NCI-H1694 treated with DMSO at 0.1 percent for 48 hours (cell line): ENCODE measurements at regions not wholly inside any gene's neighbourhood (a gene's known extent, or its start where the extent isn't known, plus 50 kb on each side); places are given as distances from the start of the nearest gene placed in this dataset.
"Not testable (repeated sequence)": the region's sequence is repeated elsewhere in the genome, so short reads cannot be mapped to it uniquely, and the experiment has no call there.

Source experiments
- DNase-seq: peaks from one replicate; lab custom pipeline; 2025; lab: John Stamatoyannopoulos, UW

- no peak for DNase-seq
Observed at GRCh38 chr2:142484111-142484510, 353.3 kb upstream of the LRP1B start.

- DNase-seq, result no peak
Observed at GRCh38 chr2:142483653-142484052, 352.8 kb upstream of the LRP1B start.

GRCh38 chr2:142478206-142478605 lies 347.4 kb upstream of the LRP1B start:
- DNase-seq, result peak; percentile 16

- peak; percentile 48 for DNase-seq
Observed at GRCh38 chr2:142472382-142472781, 341.6 kb upstream of the LRP1B start.

DNA sequence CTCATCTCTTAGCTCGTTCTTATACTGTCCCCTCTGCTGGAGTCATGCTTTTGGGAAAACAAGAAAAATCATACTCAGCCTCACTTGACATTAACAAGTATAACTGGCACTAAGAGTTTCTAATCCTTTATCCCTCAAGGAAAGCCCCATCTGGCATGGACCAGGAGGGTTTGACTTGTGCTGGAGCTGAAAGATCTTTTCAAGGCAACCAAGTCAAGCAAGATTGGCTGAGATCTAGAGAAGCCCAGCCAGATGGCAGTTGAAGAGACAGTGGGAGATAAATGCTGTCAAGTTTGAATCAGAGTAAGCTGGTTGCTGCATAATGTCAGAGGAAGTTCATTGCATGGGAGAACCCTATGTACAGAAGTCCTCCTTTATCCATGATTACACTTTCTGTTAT lies 336.5 kb upstream of the LRP1B start:
- no peak for DNase-seq

GRCh38 chr2:142463047-142463446 lies 332.2 kb upstream of the LRP1B start:
- DNase-seq, result no peak

- no peak for DNase-seq
Observed at GRCh38 chr2:142462306-142462705, 331.5 kb upstream of the LRP1B start.

DNA sequence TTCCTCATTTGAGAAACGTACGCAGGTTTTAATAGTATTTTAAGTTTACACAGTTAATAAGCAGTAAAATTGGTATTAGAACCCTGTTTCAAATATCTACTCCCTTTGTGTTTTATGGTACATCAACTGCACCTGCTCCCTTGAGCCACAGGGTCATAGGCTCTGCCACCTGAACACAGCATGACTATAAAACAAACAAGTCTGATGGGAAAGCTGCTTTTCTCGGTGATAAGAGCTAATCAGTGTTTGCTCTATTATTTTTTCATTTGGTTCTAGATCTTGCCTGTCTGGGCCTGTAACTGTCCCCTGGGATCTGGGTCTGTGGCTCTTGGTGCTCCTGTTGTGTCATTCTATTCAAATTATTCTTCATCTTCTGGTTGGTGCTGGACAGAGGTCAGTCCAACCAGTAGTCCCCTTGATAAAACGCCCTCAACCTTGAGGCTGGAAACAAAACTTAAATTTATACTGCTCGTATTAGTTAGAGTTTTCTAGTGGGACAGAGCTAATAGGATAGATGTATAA lies 314.8 kb upstream of the LRP1B start:
- no peak for DNase-seq

- DNase-seq, result no peak
Observed at GRCh38 chr2:142445023-142445422, 314.2 kb upstream of the LRP1B start.

DNA sequence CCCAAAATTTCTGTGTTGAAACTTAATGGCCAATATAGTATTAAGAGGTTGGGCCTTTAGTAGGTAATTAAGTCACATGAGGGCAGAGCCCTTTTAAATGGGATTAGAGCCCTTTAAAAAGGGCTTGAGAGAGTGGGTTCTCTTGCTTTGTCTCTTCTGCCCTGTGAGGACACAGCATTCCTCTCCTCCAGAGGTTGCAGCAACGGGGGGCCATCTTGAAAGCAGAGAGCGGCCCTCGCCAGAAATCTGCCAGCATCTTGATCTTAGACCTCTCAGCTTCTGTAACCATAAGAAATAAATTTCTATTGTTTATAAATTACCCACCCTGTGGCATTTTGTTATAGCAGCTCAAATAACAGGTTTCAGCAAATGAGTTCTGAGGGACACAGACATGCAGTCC lies 305.0 kb upstream of the LRP1B start:
- DNase-seq, result no peak

- DNase-seq, result no peak
Observed at GRCh38 chr2:142426064-142426463, 295.2 kb upstream of the LRP1B start.

DNA sequence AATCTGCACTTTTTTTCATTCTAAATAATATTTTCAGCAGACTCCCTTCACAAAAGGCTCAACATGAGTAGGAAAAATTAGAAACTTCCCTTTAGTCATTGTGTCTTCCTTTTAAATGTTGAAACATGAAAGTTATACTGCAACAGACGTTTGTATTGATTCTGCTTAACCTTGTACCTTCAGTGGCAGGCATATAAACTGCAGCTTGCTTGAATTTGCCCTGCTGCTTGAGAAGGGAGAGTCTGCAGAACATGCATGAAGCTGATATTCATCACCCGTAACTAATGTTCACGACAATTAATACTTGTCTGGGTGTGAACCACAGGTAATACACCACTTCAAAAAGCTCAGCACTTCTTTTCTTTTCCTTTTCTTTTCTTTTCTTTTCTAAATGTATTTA lies 294.7 kb upstream of the LRP1B start:
- DNase-seq, result no peak

DNA sequence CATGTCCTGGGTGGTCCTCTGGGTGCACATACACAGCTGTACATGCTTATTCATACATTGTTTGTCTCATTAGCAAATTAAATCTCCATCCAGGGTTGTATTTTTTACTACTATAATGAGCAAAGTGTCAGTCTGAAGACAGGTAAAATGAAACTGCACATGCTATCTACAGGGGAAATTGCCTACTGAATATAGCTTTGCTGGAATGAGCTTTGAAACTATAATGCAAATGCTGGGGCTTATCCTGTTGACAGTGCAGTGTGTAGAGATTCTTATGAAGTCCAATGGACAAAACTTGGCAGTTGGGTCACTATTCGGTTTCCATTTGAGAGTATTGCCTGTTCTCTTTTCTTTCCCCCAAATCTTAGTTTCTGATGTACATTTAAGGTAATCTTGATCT lies 292.8 kb upstream of the LRP1B start:
- DNase-seq, result no peak

DNA sequence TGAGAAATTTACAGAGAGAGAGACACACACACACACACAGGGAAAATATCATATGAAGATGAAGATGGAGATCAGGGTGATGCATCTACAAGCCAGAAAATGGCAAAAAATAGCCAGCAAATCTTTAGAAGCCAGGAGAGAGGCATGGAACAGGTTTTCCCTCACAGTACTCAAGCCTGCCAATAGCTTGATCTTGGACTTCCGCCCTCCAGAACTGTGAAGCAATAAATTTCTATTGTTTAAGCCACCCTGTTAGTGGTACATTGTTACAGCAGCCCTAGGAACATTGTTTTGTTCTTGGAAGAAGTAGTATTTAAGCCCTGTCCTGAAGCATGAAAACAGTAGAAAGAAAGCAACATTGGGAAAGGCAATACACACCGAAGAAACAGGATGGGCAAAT lies 292.0 kb upstream of the LRP1B start:
- DNase-seq, result no peak

DNA sequence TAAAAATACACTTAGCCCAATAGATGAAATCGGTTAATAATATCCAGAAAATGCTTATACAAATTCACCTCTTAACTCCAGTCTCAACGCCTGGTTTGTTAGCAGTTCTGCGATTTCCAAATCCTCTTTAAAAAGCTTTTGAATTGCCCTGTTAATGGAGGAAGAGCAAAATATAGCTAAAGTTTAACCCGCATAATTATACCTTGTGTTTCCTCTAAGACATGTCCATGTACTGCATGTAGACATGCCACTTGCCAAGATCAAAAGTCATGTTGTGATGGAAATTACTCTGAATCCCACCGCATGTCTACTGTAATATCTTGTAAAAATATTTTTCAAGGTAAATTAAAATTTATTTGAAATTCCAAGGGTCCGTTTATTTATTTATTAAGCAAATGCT lies 291.2 kb upstream of the LRP1B start:
- no peak for DNase-seq

GRCh38 chr2:142418699-142419098 lies 287.9 kb upstream of the LRP1B start:
- DNase-seq, result not testable (repeated sequence)

DNA sequence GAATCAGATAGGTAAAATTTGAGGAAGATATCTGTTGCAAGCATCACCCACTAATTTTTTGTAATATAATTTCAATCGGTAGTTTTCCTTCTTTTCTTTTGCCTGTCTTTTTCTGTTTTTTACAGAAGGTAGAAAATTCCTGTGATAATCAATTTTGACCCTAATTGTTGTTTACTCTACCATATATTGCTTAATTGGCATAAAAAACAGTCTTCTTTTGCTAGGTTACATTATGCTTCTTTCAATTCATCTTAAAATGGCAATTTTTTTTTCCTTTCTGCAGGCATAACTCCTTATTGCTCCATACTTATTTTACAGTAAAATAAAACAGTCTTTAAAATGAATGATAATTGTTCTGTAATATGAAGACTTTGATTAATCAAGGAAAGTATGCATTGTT lies 286.2 kb upstream of the LRP1B start:
- DNase-seq, result no peak

- DNase-seq, result no peak
Observed at GRCh38 chr2:142415461-142415860, 284.6 kb upstream of the LRP1B start.

- DNase-seq, result no peak
Observed at GRCh38 chr2:142398212-142398611, 267.4 kb upstream of the LRP1B start.

- DNase-seq, result no peak
Observed at GRCh38 chr2:142395291-142395690, 264.5 kb upstream of the LRP1B start.

DNA sequence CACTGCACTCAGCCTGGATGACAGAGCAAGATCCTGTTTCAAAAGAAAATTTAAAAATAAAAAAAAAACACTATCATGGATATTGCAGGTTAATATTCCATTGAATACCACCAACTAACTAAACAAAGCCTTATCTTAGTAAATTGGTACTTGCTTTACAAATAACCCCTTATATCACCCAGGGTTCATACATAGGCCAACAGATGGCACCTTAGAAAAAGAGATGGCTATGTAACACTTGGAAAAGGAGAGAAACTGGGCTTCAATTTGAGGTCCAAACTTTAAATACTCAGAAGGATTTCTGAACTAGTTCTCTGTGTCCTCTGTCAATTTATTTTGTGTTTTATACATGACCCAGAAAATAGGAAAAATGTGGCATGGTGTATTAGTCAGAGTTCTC lies 249.6 kb upstream of the LRP1B start:
- DNase-seq, result no peak

DNA sequence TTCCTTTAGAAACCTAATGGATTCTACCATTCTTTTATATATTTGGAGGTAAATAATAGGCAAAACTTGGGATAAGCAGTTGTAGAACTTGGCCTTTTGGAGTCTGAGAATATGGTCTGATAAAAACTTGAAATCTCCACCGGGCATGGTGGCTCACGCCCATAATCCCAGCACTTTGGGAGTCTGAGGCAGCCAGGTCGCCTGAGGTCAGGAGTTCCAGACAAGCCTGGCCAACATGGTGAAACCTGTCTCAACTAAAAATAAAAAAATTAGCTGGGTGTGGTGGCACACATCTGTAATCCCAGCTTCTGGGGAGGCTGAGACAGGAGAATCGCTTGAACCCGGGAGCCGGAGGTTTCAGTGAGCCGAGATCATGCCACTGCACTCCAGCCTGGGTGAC lies 231.3 kb upstream of the LRP1B start:
- not testable (repeated sequence) for DNase-seq

DNA sequence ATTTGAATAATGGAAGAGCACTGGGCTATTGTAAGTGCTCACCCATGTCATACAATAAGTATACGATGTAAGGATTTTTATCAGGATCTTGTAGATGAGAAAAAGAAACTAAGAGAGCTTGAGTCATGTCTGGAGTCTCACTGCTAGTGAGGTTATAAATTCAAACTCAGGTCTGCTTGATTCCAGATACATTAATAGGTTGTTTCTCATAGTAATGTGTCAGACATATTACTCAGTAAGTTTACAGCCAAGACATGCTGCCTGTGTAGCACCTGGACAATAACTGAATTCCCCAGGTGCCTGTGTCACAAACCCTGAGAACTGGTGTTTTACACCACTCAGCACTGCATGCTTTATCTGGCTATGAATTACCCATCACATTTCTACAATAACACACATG lies 216.9 kb upstream of the LRP1B start:
- DNase-seq, result no peak

DNA sequence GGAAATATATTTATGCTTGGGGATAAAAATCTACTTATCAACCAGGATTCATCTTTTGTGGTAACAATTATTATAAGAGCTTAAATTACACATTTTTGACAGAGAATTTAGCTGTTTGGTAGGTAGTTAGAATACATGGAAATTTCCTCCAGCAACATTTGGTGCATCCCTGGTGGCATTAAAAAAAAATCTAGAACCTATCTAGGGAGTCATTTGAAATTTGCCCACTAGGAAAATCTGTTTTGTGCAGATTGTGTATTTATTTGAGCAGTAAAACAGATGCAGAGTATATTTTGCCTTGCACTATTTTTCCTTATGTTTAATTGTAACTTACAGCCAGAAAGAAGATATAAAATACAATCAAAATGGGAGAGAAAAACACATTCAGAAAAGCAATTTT lies 208.4 kb upstream of the LRP1B start:
- DNase-seq, result no peak

DNA sequence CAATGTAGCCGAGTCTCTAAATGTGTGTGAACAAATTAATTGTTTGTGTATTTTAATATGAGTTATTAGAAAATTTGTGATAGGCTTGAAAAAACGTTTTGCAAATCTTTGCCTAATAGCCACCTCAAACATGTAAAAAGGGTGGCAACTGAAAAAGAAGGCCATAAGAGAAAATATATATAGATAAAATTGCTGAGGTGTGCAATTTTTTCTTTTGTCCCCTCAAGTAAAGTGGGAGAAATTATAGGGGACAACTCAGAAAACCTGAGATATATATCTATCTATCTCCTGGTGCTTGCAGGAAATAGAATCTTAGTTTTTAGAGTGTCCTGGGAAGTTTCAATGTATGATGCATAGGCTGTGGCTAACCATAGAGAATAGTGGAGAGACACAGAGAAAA lies 201.4 kb upstream of the LRP1B start:
- no peak for DNase-seq
